K562 (cell line): ENCODE measurements at regions not wholly inside any gene's neighbourhood (a gene's known extent, or its start where the extent isn't known, plus 50 kb on each side); places are given as distances from the start of the nearest gene placed in this dataset.

Experiments used
- ATAC-seq: fragments of 200-7000 bp; cut with Tn5 transposase; 3 replicates; pipeline ENCODE4 v1.9.1; 2020; ENCODE audit warnings: moderate library complexity
- BruUV-seq: library from RNA; stranded (reverse); fragments of 400-500 nt; replicated peaks from 2 replicates; lab custom pipeline; 2021; lab: Mats Ljungman, UMichigan
- CTCF ChIA-PET: fragments of 300-600 bp; formaldehyde crosslinking; extraction: SDS; loops from one replicate; lab custom pipeline; 2021; ENCODE audit warnings: low intra/inter-chr PET ratio; lab: Yijun Ruan, JAX
- POLR2A ChIA-PET: fragments of 300-600, 350-650 bp; sonication (Branson Sonifier 250); formaldehyde crosslinking; extraction: SDS; loops from one replicate; lab custom pipeline; 2021; ENCODE audit warnings: antibody characterized with exemption, inconsistent platforms; lab: Yijun Ruan, JAX
- DNase-seq, 4 experiments: peaks; one replicate each; pipeline versions ENCODE4 v3.0.0 to v3.0.0-alpha.2; 2011 to 2018; ENCODE audit warnings: low spot score in 3 of 4, mixed read lengths in 3 of 4; ENCODE audit errors: extremely low read depth in 1 of 4
- FAIRE-seq: peaks from 2 replicates; lab custom pipeline; 2011; peaks lifted over from hg19 to GRCh38; lab: Jason Lieb, UNC
- H2AFZ ChIP-seq: 2 replicates; pipeline ENCODE4 v1.6.0; 2011; ENCODE audit warnings: low read depth, low read length, control low read depth, inconsistent platforms
- H3K27ac ChIP-seq: fragments of 200-600 bp; 3 replicates; pipeline ENCODE4 v1.8.0; 2011; ENCODE audit warnings: low read depth, mild to moderate bottlenecking, control low read depth, inconsistent platforms, low read length, moderate library complexity, mixed read lengths; ENCODE audit errors: extremely low read depth
- H3K27me3 ChIP-seq, 2 experiments: fragments of 300-600 bp in 1 of 2; 2 replicates in 1 of 2; 3 replicates in 1 of 2; pipeline versions ENCODE4 v1.6.0 to v1.8.0; 2011; ENCODE audit warnings: inconsistent platforms in 2 of 2, low read length in 2 of 2, mild to moderate bottlenecking in 1 of 2, mixed read lengths in 1 of 2, moderate library complexity in 1 of 2; ENCODE audit not compliant: control insufficient read depth in 2 of 2, insufficient read depth in 2 of 2
- H3K36me3 ChIP-seq: fragments of 300-600 bp; 3 replicates; pipeline ENCODE4 v1.8.0; 2011; ENCODE audit warnings: mild to moderate bottlenecking, low read length, inconsistent platforms; ENCODE audit not compliant: control insufficient read depth, insufficient read depth
- H3K4me1 ChIP-seq, 2 experiments: fragments of 200-600 bp in 1 of 2; replicated peaks in 1 of 2; 2 replicates in 1 of 2; 3 replicates in 1 of 2; pipeline versions ENCODE4 v1.5.1 to v1.8.0; 2011; ENCODE audit warnings: inconsistent platforms in 2 of 2, low read length in 2 of 2, mild to moderate bottlenecking in 1 of 2, mixed read lengths in 1 of 2, moderate library complexity in 1 of 2; ENCODE audit not compliant: control insufficient read depth in 2 of 2, insufficient read depth in 2 of 2
- H3K4me2 ChIP-seq: 2 replicates; pipeline ENCODE4 v1.6.1; 2011; ENCODE audit warnings: low read length, control low read depth, inconsistent platforms, mixed read lengths; ENCODE audit not compliant: insufficient read depth
- H3K4me3 ChIP-seq: fragments of 200-600 bp; sonication (generic), shearing (Covaris generic); 2 replicates; pipeline ENCODE4 v1.5.1; 2016; ENCODE audit warnings: control low read depth, inconsistent platforms
- H3K79me2 ChIP-seq: fragments of 200-600 bp; 3 replicates; pipeline ENCODE4 v1.8.0; 2011; ENCODE audit warnings: low read length, inconsistent platforms; ENCODE audit not compliant: control insufficient read depth, insufficient read depth
- H3K9ac ChIP-seq, 2 experiments: 2 replicates each; pipeline versions ENCODE4 v1.6.0 to v1.6.1; 2011; ENCODE audit warnings: low read depth in 2 of 2, low read length in 2 of 2, control low read depth in 1 of 2, inconsistent platforms in 1 of 2, mild to moderate bottlenecking in 1 of 2, mixed read lengths in 1 of 2; ENCODE audit not compliant: insufficient read depth in 1 of 2
- H3K9me1 ChIP-seq: one replicate; pipeline ENCODE4 v1.6.0; 2011; ENCODE audit warnings: inconsistent platforms, mild to moderate bottlenecking, low read length, moderate library complexity; ENCODE audit not compliant: control insufficient read depth, insufficient read depth
- H3K9me3 ChIP-seq: replicated peaks from 2 replicates; pipeline ENCODE4 v1.5.1; 2011; ENCODE audit warnings: low read depth, low read length, inconsistent platforms; ENCODE audit not compliant: control insufficient read depth, insufficient read depth
- H4K20me1 ChIP-seq: replicated peaks from 2 replicates; pipeline ENCODE4 v1.6.1; 2011; ENCODE audit warnings: low read length, inconsistent platforms, mixed read lengths; ENCODE audit not compliant: control insufficient read depth, insufficient read depth
- FIP1L1 ChIP-seq: fragments of 200-400 bp; formaldehyde crosslinking; IDR thresholded peaks from 2 replicates; pipeline ENCODE4 v1.6.1; 2018; ENCODE audit warnings: mild to moderate bottlenecking, low read depth, low read length; ENCODE audit not compliant: poor library complexity, severe bottlenecking
- GATAD2B ChIP-seq: fragments of 450-650 bp; IDR thresholded peaks from 2 replicates; pipeline ENCODE4 v1.6.1; 2017; ENCODE audit warnings: mild to moderate bottlenecking, borderline replicate concordance
- NRF1 ChIP-seq, 2 experiments: fragments of 450-650 bp; IDR thresholded peaks in 1 of 2; conservative IDR thresholded peaks in 1 of 2; 2 replicates each; pipeline ENCODE4 v1.6.1; 2014; ENCODE audit warnings: mild to moderate bottlenecking in 2 of 2
- RAD21 ChIP-seq, 2 experiments: fragments of 250-450 bp in 1 of 2; fragments of 450-650 bp in 1 of 2; sonication (Bioruptor Pico) in 1 of 2; formaldehyde crosslinking in 1 of 2; IDR thresholded peaks in 1 of 2; conservative IDR thresholded peaks in 1 of 2; 2 replicates each; pipeline versions ENCODE4 v1.4.0 to v1.8.0; 2020 to 2022; ENCODE audit warnings: mild to moderate bottlenecking in 2 of 2, moderate library complexity in 1 of 2
- SMARCA5 ChIP-seq: fragments of 450-650 bp; IDR thresholded peaks from 2 replicates; pipeline ENCODE4 v1.6.1; 2016
- TFAM ChIP-seq: fragments of 250-450 bp; sonication (Bioruptor Pico); conservative IDR thresholded peaks from 2 replicates; pipeline ENCODE4 v1.5.0; 2021; ENCODE audit warnings: mild to moderate bottlenecking, moderate library complexity
- TFAP4 ChIP-seq: sonication (generic); formaldehyde crosslinking; IDR thresholded peaks from 2 replicates; pipeline ENCODE4 v1.8.0; 2022; ENCODE audit warnings: missing genetic modification reagents, mild to moderate bottlenecking, moderate library complexity, borderline replicate concordance
- XRCC5 ChIP-seq: fragments of 200-400 bp; formaldehyde crosslinking; IDR thresholded peaks from 2 replicates; pipeline ENCODE4 v1.6.1; 2017; ENCODE audit warnings: low read depth, mild to moderate bottlenecking, low read length
- ZNF561 ChIP-seq: fragments of 450-650 bp; formaldehyde crosslinking; conservative IDR thresholded peaks from 2 replicates; pipeline ENCODE4 v1.4.0; 2020; ENCODE audit warnings: mild to moderate bottlenecking, moderate library complexity
- WGBS: fragments of 100-300 bp; shearing (Covaris generic); methylation state at CpG from one replicate; pipeline ENCODE4 v1.1.6; 2016; ENCODE audit warnings: low coverage, mixed read lengths; ENCODE audit not compliant: insufficient coverage; ENCODE audit errors: missing lambda C conversion rate; 5-methylcytosine and 5-hydroxymethylcytosine counted together
- in situ Hi-C: fragments of 300-500 bp; cut with MboI; formaldehyde crosslinking; loops from 4 replicates; pipeline ENCODE4 v1.15.0; 2018; ENCODE audit warnings: inconsistent platforms, mixed read lengths
- intact Hi-C: fragments of 100-400 bp; cut with micrococcal nuclease; formaldehyde crosslinking; loops from 2 replicates; pipeline ENCODE4 v1.14.2; 2022
- TF ChIP-seq, protein P1 (sequence below), 3 experiments: IDR thresholded peaks in 2 of 3; conservative IDR thresholded peaks in 1 of 3; 2 replicates each; pipeline ENCODE4 v1.5.1; 2011 to 2012; ENCODE audit warnings: low read length in 3 of 3, mild to moderate bottlenecking in 3 of 3, control low read depth in 2 of 3, improper control_type of control experiment in 1 of 3, inconsistent platforms in 1 of 3, low read depth in 1 of 3, mixed read lengths in 1 of 3, moderate library complexity in 1 of 3; ENCODE audit not compliant: insufficient read depth in 2 of 3
- TF ChIP-seq, protein P2 (sequence below): fragments of 250-450 bp; sonication (Bioruptor Pico); IDR thresholded peaks from 2 replicates; pipeline ENCODE4 v1.5.0; 2020; ENCODE audit warnings: mild to moderate bottlenecking
- TF ChIP-seq, protein P3 (sequence below): sonication (generic); formaldehyde crosslinking; IDR thresholded peaks from 2 replicates; pipeline ENCODE4 v1.8.1; 2022; ENCODE audit warnings: missing genetic modification reagents
- TF ChIP-seq, protein P4 (sequence below): fragments of 250-450 bp; sonication (Bioruptor Pico); IDR thresholded peaks from 2 replicates; pipeline ENCODE4 v1.8.0; 2021; ENCODE audit warnings: mild to moderate bottlenecking, moderate library complexity

DNA sequence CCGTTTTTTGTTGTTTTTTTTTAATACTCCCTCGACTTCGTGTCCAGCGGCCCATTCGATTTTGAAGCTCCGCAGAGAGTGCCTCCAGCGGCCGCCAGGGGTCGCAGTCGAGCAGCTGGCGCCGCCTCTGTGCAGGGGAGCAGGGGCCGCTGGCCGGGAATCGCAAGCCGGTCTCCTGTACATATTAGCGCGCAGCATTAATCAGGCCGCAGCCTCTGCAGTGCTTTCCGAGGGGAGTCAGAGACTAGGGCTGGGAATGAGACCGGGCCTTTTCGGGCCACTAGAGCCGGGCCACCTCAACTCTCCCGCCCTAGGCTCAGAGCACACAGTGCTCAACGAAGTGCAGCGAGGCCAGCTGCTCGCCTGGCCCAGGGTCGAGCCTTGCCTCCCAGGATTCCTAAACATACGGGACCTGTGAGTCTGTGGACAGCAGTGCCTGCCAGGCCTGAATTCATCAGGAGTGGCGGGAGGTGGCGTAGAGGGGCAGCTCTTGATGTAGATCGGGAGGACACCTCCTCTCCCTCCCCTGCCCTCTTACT is 81.8 kb downstream of the EMP1 start (continued):
- TF ChIP-seq, protein P1, sequence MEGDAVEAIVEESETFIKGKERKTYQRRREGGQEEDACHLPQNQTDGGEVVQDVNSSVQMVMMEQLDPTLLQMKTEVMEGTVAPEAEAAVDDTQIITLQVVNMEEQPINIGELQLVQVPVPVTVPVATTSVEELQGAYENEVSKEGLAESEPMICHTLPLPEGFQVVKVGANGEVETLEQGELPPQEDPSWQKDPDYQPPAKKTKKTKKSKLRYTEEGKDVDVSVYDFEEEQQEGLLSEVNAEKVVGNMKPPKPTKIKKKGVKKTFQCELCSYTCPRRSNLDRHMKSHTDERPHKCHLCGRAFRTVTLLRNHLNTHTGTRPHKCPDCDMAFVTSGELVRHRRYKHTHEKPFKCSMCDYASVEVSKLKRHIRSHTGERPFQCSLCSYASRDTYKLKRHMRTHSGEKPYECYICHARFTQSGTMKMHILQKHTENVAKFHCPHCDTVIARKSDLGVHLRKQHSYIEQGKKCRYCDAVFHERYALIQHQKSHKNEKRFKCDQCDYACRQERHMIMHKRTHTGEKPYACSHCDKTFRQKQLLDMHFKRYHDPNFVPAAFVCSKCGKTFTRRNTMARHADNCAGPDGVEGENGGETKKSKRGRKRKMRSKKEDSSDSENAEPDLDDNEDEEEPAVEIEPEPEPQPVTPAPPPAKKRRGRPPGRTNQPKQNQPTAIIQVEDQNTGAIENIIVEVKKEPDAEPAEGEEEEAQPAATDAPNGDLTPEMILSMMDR (IDR thresholded peaks at IDR 0.05 in 2 of 3, conservative IDR thresholded peaks at IDR 0.05 in 1 of 3; ENCODE audit: insufficient read depth in 2 of 3, low read depth in 1 of 3, low read length in 3 of 3): peak; percentile 73 to 79 (median 78)
- TF ChIP-seq RAD21 (CRISPR knock-in tag; conservative IDR thresholded peaks at IDR 0.05 in 1 of 2, IDR thresholded peaks at IDR 0.05 in 1 of 2): peak; percentile 49 to 64
- peak; percentile 51 to 52; a peak in 2 of 4 replicates for TF ChIP-seq NRF1 (conservative IDR thresholded peaks at IDR 0.05 in 1 of 2, IDR thresholded peaks at IDR 0.05 in 1 of 2)
- 0 out of 2 replicates have a peak, but pooled peaks have one; percentile 38 for TF ChIP-seq XRCC5
- peak; percentile 38; the same call in 1 of the 2 replicates for TF ChIP-seq TFAP4 (CRISPR knock-in tag)
- TF ChIP-seq SMARCA5: no peak
- no peak for TF ChIP-seq TFAM

DNA sequence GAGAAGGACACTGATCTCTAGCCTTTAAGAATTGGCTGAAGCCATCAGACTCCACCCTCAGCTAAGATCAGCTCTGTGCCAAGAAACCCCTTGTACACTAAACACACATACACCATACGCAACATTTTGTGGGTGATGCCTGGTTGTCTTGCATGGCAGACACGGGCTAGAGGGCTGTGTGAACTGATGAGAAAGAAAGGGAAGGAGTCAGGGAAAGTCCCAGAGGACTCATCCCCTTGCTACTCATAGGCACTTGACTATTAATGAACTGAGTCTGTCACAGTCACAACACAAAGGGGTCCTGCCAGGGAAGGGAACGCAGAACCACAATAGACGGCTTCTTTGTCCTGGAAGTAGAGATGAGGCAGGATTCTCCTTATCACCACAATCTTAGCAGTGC is 80.8 kb downstream of the EMP1 start:
- no peak for FAIRE-seq
- in situ Hi-C loops: loop anchor here (10.0 kb wide), 1 partner anchor 888 kb away; no protein-coding TSS in a partner anchor
- TF ChIP-seq, protein P2, sequence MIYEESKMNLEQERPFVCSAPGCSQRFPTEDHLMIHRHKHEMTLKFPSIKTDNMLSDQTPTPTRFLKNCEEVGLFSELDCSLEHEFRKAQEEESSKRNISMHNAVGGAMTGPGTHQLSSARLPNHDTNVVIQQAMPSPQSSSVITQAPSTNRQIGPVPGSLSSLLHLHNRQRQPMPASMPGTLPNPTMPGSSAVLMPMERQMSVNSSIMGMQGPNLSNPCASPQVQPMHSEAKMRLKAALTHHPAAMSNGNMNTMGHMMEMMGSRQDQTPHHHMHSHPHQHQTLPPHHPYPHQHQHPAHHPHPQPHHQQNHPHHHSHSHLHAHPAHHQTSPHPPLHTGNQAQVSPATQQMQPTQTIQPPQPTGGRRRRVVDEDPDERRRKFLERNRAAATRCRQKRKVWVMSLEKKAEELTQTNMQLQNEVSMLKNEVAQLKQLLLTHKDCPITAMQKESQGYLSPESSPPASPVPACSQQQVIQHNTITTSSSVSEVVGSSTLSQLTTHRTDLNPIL (CRISPR knock-in tag): no peak
- TF ChIP-seq GATAD2B: no peak
- TF ChIP-seq, protein P3, sequence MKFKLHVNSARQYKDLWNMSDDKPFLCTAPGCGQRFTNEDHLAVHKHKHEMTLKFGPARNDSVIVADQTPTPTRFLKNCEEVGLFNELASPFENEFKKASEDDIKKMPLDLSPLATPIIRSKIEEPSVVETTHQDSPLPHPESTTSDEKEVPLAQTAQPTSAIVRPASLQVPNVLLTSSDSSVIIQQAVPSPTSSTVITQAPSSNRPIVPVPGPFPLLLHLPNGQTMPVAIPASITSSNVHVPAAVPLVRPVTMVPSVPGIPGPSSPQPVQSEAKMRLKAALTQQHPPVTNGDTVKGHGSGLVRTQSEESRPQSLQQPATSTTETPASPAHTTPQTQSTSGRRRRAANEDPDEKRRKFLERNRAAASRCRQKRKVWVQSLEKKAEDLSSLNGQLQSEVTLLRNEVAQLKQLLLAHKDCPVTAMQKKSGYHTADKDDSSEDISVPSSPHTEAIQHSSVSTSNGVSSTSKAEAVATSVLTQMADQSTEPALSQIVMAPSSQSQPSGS: no peak
- TF ChIP-seq, protein P4, sequence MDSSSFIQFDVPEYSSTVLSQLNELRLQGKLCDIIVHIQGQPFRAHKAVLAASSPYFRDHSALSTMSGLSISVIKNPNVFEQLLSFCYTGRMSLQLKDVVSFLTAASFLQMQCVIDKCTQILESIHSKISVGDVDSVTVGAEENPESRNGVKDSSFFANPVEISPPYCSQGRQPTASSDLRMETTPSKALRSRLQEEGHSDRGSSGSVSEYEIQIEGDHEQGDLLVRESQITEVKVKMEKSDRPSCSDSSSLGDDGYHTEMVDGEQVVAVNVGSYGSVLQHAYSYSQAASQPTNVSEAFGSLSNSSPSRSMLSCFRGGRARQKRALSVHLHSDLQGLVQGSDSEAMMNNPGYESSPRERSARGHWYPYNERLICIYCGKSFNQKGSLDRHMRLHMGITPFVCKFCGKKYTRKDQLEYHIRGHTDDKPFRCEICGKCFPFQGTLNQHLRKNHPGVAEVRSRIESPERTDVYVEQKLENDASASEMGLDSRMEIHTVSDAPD (CRISPR knock-in tag): no peak
- TF ChIP-seq ZNF561: no peak
- no peak for TF ChIP-seq FIP1L1

More for the DNA sequence above, 80.8 kb downstream of the EMP1 start:
- DNase-seq (no peak), ATAC-seq (no peak)
- ChIA-PET CTCF (no interaction called here), POLR2A (interaction anchor here (0.9 kb wide), 1 partner anchor 383 kb away, joined by 3 read pairs; no protein-coding TSS in a partner anchor)
- no peaks in the 10 kb centered on the region for H3K79me2 ChIP-seq
- H3K4me2 ChIP-seq: no peak overlapping the region
- no peak overlapping the region for H3K9ac ChIP-seq
- no peaks in the 10 kb centered on the region for H3K9me1 ChIP-seq
- H3K36me3 ChIP-seq: no peaks in the 10 kb centered on the region
- H3K4me1 ChIP-seq: peaks cover 0 to 8% of the 10 kb centered on the region in 2 experiments; a peak in 2 of 5 replicates
- H4K20me1 ChIP-seq: 0 out of 2 replicates have a peak, but pooled peaks cover 5% of the 10 kb centered on the region
- H3K9me3 ChIP-seq: no peaks in the 10 kb centered on the region
- no peak overlapping the region for H3K4me3 ChIP-seq
- intact Hi-C loops: loop anchor here (10.0 kb wide), 1 partner anchor 258 kb away; no protein-coding TSS in a partner anchor
- WGBS: 9% methylated on average over 4 of the region's 4 CpGs
- no peak overlapping the region for H2AFZ ChIP-seq
- peaks cover 0 to 25% of the 10 kb centered on the region in 2 experiments; a peak in 2 of 5 replicates for H3K27me3 ChIP-seq
- H3K27ac ChIP-seq: no peak overlapping the region
- no TSS peak for BruUV-seq
